Spleen (tissue), 11 donors: ENCODE measurements at regions not wholly inside any gene's neighbourhood (a gene's known extent, or its start where the extent isn't known, plus 50 kb on each side); places are given as distances from the start of the nearest gene placed in this dataset.
"Not testable (repeated sequence)": the region's sequence is repeated elsewhere in the genome, so short reads cannot be mapped to it uniquely, and the experiment has no call there.

ENCODE experiments used
- DNase-seq: peaks from one replicate; pipeline ENCODE4 v3.0.0-alpha.2; 2020
- H3K27ac ChIP-seq, 8 donors: fragments of 200-600 bp; sonication (generic) in 7 of 8; 1 replicate in 4 of 8; 2 replicates in 4 of 8; pipeline versions ENCODE4 v1.5.0 to v1.8.0; 2016 to 2021; ENCODE audit warnings: inconsistent platforms in 4 of 8, mild to moderate bottlenecking in 4 of 8, moderate library complexity in 1 of 8
- H3K27me3 ChIP-seq, 7 donors: fragments of 200-600 bp; sonication (generic) in 6 of 7; replicated peaks in 1 of 7; 1 replicate in 4 of 7; 2 replicates in 3 of 7; pipeline versions ENCODE4 v1.5.0 to v1.8.0; 2016 to 2021; ENCODE audit warnings: inconsistent platforms in 3 of 7, mild to moderate bottlenecking in 1 of 7
- H3K36me3 ChIP-seq, 6 donors: fragments of 200-600 bp; sonication (generic) in 5 of 6; 1 replicate in 4 of 6; 2 replicates in 2 of 6; pipeline versions ENCODE4 v1.5.0 to v1.8.0; 2016 to 2021; ENCODE audit warnings: inconsistent platforms in 2 of 6
- H3K4me1 ChIP-seq, 6 donors: fragments of 200-600 bp; sonication (generic) in 5 of 6; 1 replicate in 3 of 6; 2 replicates in 3 of 6; pipeline versions ENCODE4 v1.5.0 to v1.8.0; 2016 to 2021; ENCODE audit warnings: inconsistent platforms in 3 of 6
- H3K4me3 ChIP-seq, 8 donors: fragments of 200-600 bp; sonication (generic) in 7 of 8; 1 replicate in 4 of 8; 2 replicates in 4 of 8; pipeline versions ENCODE4 v1.5.0 to v1.8.0; 2016 to 2021; ENCODE audit warnings: inconsistent platforms in 4 of 8, mild to moderate bottlenecking in 4 of 8, moderate library complexity in 2 of 8
- H3K9me3 ChIP-seq, 8 donors: fragments of 200-600 bp; sonication (generic) in 7 of 8; 1 replicate in 4 of 8; 2 replicates in 4 of 8; pipeline versions ENCODE4 v1.5.0 to v1.8.0; 2016 to 2021; ENCODE audit warnings: inconsistent platforms in 4 of 8
- CTCF ChIP-seq, 11 experiments: fragments of 200-600 bp in 7 of 11; fragments of 450-650 bp in 4 of 11; sonication (generic) in 4 of 11; IDR thresholded peaks in 8 of 11; conservative IDR thresholded peaks in 3 of 11; 1 replicate in 7 of 11; 2 replicates in 4 of 11; pipeline versions ENCODE4 v1.4.0 to v1.8.0; 2016 to 2021; ENCODE audit warnings: antibody characterized with exemption in 11 of 11, inconsistent platforms in 4 of 11, mild to moderate bottlenecking in 1 of 11
- POLR2A ChIP-seq, 3 donors: fragments of 450-650 bp; IDR thresholded peaks; one replicate each; pipeline ENCODE4 v1.5.1; 2017; ENCODE audit warnings: antibody characterized with exemption in 3 of 3, mild to moderate bottlenecking in 1 of 3
- POLR2AphosphoS5 ChIP-seq, 3 donors: sonication (generic); formaldehyde crosslinking; IDR thresholded peaks; one replicate each; pipeline ENCODE4 v1.5.1; 2017; ENCODE audit warnings: antibody characterized with exemption in 3 of 3
- WGBS, 5 donors: extraction: QIAGEN DNeasy Blood & Tissue Kit in 3 of 5; methylation state at CpG; one replicate each; pipeline versions ENCODE4 v1.1.5 to v1.1.7; 2013 to 2018; 5-methylcytosine and 5-hydroxymethylcytosine counted together
- intact Hi-C: fragments of 100-400 bp; cut with DNase I; formaldehyde crosslinking; loops from one replicate; pipeline ENCODE4 v1.15.0; 2023; ENCODE audit warnings: low total_unique reads
- donor health status: healthy with polysubstance abuse.
- donor health status: DM: no; HTN: no; CAD: no; lungs with moderate emphysema.
- donor health status: DM: no; HTN: no; CAD: no.
- donor health status: Bipolar disorder and iron deficiency.
- donor health status: healthy.
- donor health status: DM: no; HTN: no; CAD: no.
- donor health status: DM: yes; HTN: yes; CAD: no.

- TF ChIP-seq POLR2AphosphoS5 (IDR thresholded peaks at IDR 0.05) (no peak), POLR2A (IDR thresholded peaks at IDR 0.05) (no peak)
- intact Hi-C loops = no loop called here
- no peaks in the 10 kb centered on the region for H3K4me1 ChIP-seq
- WGBS, 5 donors = 20 to 35% (median 29%) methylated on average over 2 of the region's 2 CpGs
- no peak for DNase-seq
- no peaks in the 10 kb centered on the region for H3K27me3 ChIP-seq
- no peak overlapping the region for H3K27ac ChIP-seq
- H3K9me3 ChIP-seq = peaks cover 0 to 8% (median 2%) of the 10 kb centered on the region in 8 donors
- H3K36me3 ChIP-seq = no peaks in the 10 kb centered on the region
- H3K4me3 ChIP-seq = no peak overlapping the region
These were observed 78.7 kb downstream of the FH start for GRCh38 chr1:241440904-241441303.

GRCh38 chr1:241438686-241439085 lies 80.9 kb downstream of the FH start:
- DNase-seq, H3K36me3 ChIP-seq, H3K4me1 ChIP-seq, H3K27ac ChIP-seq, intact Hi-C loops, H3K27me3 ChIP-seq, H3K4me3 ChIP-seq, H3K9me3 ChIP-seq: not testable (repeated sequence)
- 77 to 90% (median 87%) methylated on average over 2 of the region's 2 CpGs for WGBS, 5 donors

- no peak for DNase-seq
- H3K27ac ChIP-seq = no peak overlapping the region
- H3K4me3 ChIP-seq = no peak overlapping the region
- WGBS, 5 donors = 75 to 89% (median 81%) methylated on average over 4 of the region's 4 CpGs
- no peak for TF ChIP-seq POLR2A (IDR thresholded peaks at IDR 0.05)
- TF ChIP-seq POLR2AphosphoS5 (IDR thresholded peaks at IDR 0.05) = no peak
- no peak for TF ChIP-seq CTCF (IDR thresholded peaks at IDR 0.05 in 8 of 11, conservative IDR thresholded peaks at IDR 0.05 in 3 of 11)
- peaks cover 0 to 3% (median 0%) of the 10 kb centered on the region in 7 donors for H3K27me3 ChIP-seq
- intact Hi-C loops = no loop called here
- no peaks in the 10 kb centered on the region for H3K9me3 ChIP-seq
- H3K36me3 ChIP-seq = no peaks in the 10 kb centered on the region
- H3K4me1 ChIP-seq = no peaks in the 10 kb centered on the region
These were observed 75.2 kb upstream of the RGS7 start for GRCh38 chr1:241432241-241432640.

- 81 to 95% (median 87%) methylated on average over 4 of the region's 4 CpGs for WGBS, 5 donors
- Histone ChIP-seq H3K27me3 (peaks cover 3 to 32% (median 17%) of the 10 kb centered on the region in 7 donors), H3K4me1 (peaks cover 0 to 16% (median 13%) of the 10 kb centered on the region in 6 donors)
- DNase-seq, H3K27ac ChIP-seq, H3K36me3 ChIP-seq, H3K4me3 ChIP-seq, intact Hi-C loops, H3K9me3 ChIP-seq: not testable (repeated sequence)
These were observed 68.1 kb upstream of the RGS7 start for GRCh38 chr1:241425091-241425490.

- H3K27me3 ChIP-seq = peaks cover 3 to 32% (median 17%) of the 10 kb centered on the region in 7 donors
- peak; percentile 70 for DNase-seq
- intact Hi-C loops = no loop called here
- H3K4me1 ChIP-seq = peaks cover 0 to 16% (median 13%) of the 10 kb centered on the region in 6 donors
- H3K36me3 ChIP-seq = no peaks in the 10 kb centered on the region
- H3K9me3 ChIP-seq = no peaks in the 10 kb centered on the region
- WGBS, 5 donors = 44 to 64% (median 46%) methylated on average over 9 to 21 of the region's 21 CpGs
- H3K27ac ChIP-seq = no peak overlapping the region
- TF ChIP-seq CTCF (IDR thresholded peaks at IDR 0.05 in 8 of 11, conservative IDR thresholded peaks at IDR 0.05 in 3 of 11) (no peak), POLR2A (IDR thresholded peaks at IDR 0.05) (no peak), POLR2AphosphoS5 (IDR thresholded peaks at IDR 0.05) (no peak)
- peak overlapping the region in 7 of 8 donors; percentile 39 to 74 (median 42) for H3K4me3 ChIP-seq
These were observed 67.5 kb upstream of the RGS7 start for GRCh38 chr1:241424480-241424971.
